HG03095 (cell line): ENCODE measurements at regions not wholly inside any gene's neighbourhood (a gene's known extent, or its start where the extent isn't known, plus 50 kb on each side); places are given as distances from the start of the nearest gene placed in this dataset.
A peak's percentile ranks its signal among the peaks of the same experiment; 100 is the strongest.

Experiments
- ATAC-seq: cut with Tn5 transposase; IDR thresholded peaks from one replicate; pipeline ENCODE4 v1.9.1; 2021; ENCODE audit warnings: moderate library complexity; ENCODE audit not compliant: unreplicated experiment

DNA sequence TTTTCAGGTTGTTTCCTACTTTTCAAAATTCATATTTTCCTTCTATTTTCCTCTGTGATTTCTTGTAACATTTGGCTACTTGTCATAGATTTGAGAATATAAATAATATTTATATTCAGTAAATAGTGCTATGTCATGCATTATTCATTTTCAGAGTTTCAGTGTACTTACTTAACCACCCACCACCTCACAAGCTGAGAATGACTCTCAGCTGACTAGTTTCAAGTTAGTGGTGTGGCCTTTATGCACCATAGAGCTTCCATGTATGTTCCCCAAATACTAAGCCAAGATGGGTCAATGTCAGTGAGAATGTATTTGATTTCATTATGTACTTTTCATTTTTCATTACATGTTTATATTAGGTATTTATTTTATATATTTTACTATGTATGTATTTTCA is 56.9 kb upstream of the RGS1 start:
- ATAC-seq = peak; percentile 39

DNA sequence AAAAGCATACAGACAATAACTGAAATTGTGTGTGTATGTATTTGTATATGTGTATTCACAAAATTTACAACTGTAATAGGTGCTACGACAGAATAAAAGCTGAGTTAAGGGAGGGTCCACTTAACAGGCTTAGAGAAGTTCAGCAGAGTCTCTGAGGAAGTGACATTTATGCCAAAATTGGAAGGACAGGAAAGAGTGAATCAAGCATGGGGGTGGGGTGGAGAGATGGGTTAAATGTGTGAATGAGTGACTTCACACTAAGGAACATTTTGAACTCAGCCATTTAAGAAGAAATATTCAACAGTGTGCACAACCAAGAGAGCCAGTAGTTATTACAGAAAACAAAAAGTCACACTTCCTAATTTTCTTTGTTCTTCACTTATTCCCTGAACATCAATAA is 53.8 kb upstream of the RGS1 start:
- ATAC-seq = no peak

DNA sequence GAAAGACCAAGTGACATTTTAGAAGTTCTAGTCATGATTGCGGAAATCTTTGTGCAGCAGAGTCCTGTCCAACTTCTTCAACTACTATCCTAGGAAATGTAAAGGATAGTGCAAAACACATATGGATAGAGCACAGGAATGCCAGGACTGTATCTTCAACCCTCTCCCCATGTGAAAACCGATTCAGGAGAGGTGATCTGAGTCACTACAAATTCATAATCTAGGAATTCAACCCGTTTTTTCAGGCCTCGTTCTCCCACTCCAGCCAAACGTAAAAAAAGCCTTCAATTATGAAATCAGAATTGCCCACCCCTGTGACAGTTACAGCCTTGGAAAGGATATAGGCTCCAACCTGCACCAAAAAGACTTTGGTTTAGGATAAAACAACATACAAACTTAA is 52.9 kb upstream of the RGS1 start:
- no peak for ATAC-seq

DNA sequence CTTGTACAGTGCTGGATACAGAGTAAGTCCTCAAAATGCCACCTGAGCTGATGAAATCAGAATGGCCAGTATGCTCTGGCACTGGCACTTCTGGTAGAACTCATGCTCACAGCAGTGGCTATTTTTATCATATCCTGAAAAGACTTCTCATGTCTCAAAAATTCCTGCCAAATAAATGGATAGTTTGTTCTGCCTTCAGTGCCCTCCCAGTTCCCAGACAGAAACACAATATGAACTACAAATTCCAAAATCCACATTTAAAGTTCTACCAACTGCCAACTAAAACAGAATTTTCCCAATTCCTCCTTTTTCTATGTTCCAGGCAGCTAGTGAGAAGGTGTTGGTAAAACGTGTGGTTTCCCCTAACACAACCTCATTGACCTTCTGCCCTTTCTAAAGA is 51.4 kb upstream of the RGS1 start:
- no peak for ATAC-seq
